Common myeloid progenitor, CD34-positive (primary cell): ENCODE measurements at regions not wholly inside any gene's neighbourhood (a gene's known extent, or its start where the extent isn't known, plus 50 kb on each side); places are given as distances from the start of the nearest gene placed in this dataset.
"Not testable (repeated sequence)": the region's sequence is repeated elsewhere in the genome, so short reads cannot be mapped to it uniquely, and the experiment has no call there.

ENCODE experiments used
- CTCF ChIA-PET: fragments of 350-600 bp; sonication (Branson Sonifier 250); formaldehyde crosslinking; loops from one replicate; lab custom pipeline; 2021; ENCODE audit warnings: antibody characterized with exemption; lab: Charles Lee
- POLR2A ChIA-PET: fragments of 350-600 bp; sonication (Branson Sonifier 250); formaldehyde crosslinking; loops from one replicate; lab custom pipeline; 2021; ENCODE audit warnings: antibody characterized with exemption; lab: Charles Lee
- DNase-seq, 3 donors: peaks; one replicate each; pipeline versions ENCODE4 v3.0.0 to v3.0.0-alpha.2; 2013
- H3K27ac ChIP-seq, 2 experiments: 1 replicate in 1 of 2; 2 replicates in 1 of 2; pipeline ENCODE4 v1.7.0; 2013; ENCODE audit warnings: inconsistent platforms in 2 of 2, low read length in 2 of 2, mild to moderate bottlenecking in 2 of 2, low read depth in 1 of 2, moderate library complexity in 1 of 2; ENCODE audit not compliant: severe bottlenecking in 2 of 2, insufficient read depth in 1 of 2, poor library complexity in 1 of 2
- H3K27me3 ChIP-seq, 5 experiments: replicated peaks in 2 of 5; 1 replicate in 3 of 5; 2 replicates in 2 of 5; pipeline versions ENCODE4 v1.6.1 to v1.7.0; 2013; ENCODE audit warnings: low read length in 4 of 5, mild to moderate bottlenecking in 2 of 5, moderate library complexity in 2 of 5, inconsistent platforms in 1 of 5; ENCODE audit not compliant: insufficient read depth in 5 of 5, control insufficient read depth in 4 of 5
- H3K36me3 ChIP-seq, 4 experiments: 1 replicate in 2 of 4; 2 replicates in 2 of 4; pipeline versions ENCODE4 v1.6.1 to v1.7.0; 2013; ENCODE audit warnings: low read length in 3 of 4, control low read depth in 1 of 4, mild to moderate bottlenecking in 1 of 4; ENCODE audit not compliant: control insufficient read depth in 4 of 4, insufficient read depth in 4 of 4
- H3K4me1 ChIP-seq, 4 experiments: 1 replicate in 3 of 4; 2 replicates in 1 of 4; pipeline versions ENCODE4 v1.6.1 to v1.7.1; 2013; ENCODE audit warnings: low read length in 3 of 4, mild to moderate bottlenecking in 3 of 4, control low read depth in 1 of 4, inconsistent platforms in 1 of 4, moderate library complexity in 1 of 4; ENCODE audit not compliant: control insufficient read depth in 4 of 4, insufficient read depth in 4 of 4; ENCODE audit errors: control extremely low read depth in 1 of 4
- H3K4me3 ChIP-seq, 7 experiments: 1 replicate in 4 of 7; 2 replicates in 3 of 7; pipeline versions ENCODE4 v1.5.1 to v1.7.0; 2013; ENCODE audit warnings: mild to moderate bottlenecking in 7 of 7, low read length in 6 of 7, moderate library complexity in 6 of 7, inconsistent platforms in 2 of 7, low read depth in 2 of 7, control low read depth in 1 of 7; ENCODE audit not compliant: insufficient read depth in 4 of 7, control insufficient read depth in 1 of 7; ENCODE audit errors: extremely low read depth in 1 of 7
- H3K9me3 ChIP-seq, 5 experiments: 1 replicate in 4 of 5; 2 replicates in 1 of 5; pipeline versions ENCODE4 v1.6.1 to v1.7.1; 2013; ENCODE audit warnings: low read length in 4 of 5, mild to moderate bottlenecking in 2 of 5, inconsistent platforms in 1 of 5, low read depth in 1 of 5, moderate library complexity in 1 of 5; ENCODE audit not compliant: control insufficient read depth in 4 of 5, insufficient read depth in 2 of 5; ENCODE audit errors: control extremely low read depth in 1 of 5
- WGBS: methylation state at CpG from one replicate; pipeline ENCODE4 v1.1.5; 2013; ENCODE audit not compliant: insufficient coverage; 5-methylcytosine and 5-hydroxymethylcytosine counted together

- H3K27me3 ChIP-seq: no peaks in the 10 kb centered on the region
- no peak overlapping the region for H3K4me3 ChIP-seq
- no peaks in the 10 kb centered on the region for H3K4me1 ChIP-seq
- 100% methylated on average over 2 of the region's 2 CpGs for WGBS
- no peaks in the 10 kb centered on the region for H3K9me3 ChIP-seq
- CTCF ChIA-PET: no interaction called here
- POLR2A ChIA-PET: no interaction called here
- no peaks in the 10 kb centered on the region for H3K36me3 ChIP-seq
- no peak for DNase-seq
- no peak overlapping the region for H3K27ac ChIP-seq
Measured at GRCh38 chr18:65175681-65176080, 575.1 kb upstream of the CDH7 start.

DNA sequence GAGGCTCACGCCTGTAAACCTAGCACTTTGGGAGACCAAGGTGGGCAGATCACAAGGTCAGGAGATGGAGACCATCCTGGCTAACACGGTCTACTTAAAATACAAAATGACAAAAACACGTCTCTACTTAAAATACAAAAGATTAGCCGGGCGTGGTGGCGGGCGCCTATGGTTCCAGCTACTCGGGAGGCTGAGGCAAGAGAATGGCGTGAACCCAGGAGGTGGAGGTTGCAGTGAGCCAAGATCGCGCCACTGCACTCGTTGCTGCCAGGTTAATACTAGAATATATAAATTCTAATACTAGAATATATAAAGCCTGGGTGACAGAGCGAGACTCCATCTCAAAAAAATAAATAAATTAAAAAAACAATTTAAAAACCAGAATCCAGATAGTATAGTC, 588.7 kb upstream of the CDH7 start:
- WGBS: 100% methylated on average over 7 of the region's 13 CpGs
- DNase-seq, H3K4me3 ChIP-seq, POLR2A ChIA-PET, H3K36me3 ChIP-seq, H3K9me3 ChIP-seq, H3K27me3 ChIP-seq, H3K4me1 ChIP-seq, H3K27ac ChIP-seq: not testable (repeated sequence)
- CTCF ChIA-PET: interaction anchor here (0.5 kb wide), 1 partner anchor 58 kb away, joined by 3 read pairs; no protein-coding TSS in a partner anchor

DNA sequence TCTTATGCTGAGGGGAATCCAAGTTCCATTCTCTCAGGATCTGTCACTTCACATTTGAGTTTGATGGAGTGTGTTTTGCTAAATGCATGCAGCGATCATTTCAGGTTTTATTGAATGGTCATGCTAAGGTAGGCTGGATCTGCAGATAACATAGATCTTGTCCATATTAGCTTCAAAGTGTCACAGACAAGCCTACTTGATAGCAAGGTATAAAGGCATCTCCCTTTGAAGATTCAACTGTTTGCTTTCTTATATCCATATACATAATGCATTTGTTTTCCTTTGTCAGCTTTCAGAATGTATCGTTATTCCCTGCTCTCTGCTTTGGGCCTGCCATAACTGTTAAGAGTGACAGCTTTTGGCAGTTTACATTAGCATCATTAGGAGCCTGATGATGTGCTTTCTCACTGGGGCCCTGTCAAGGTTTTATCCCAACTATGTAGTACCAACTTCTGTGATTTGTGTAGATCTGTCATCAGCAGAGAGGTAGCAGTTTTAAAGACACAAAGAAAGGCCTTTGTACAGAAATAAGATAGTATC, 604.3 kb upstream of the CDH7 start:
- WGBS: 100% methylated on average over 2 of the region's 2 CpGs
- ChIA-PET CTCF (no interaction called here), POLR2A (no interaction called here)
- no peak overlapping the region for H3K4me3 ChIP-seq
- no peak for DNase-seq
- H3K9me3 ChIP-seq: no peaks in the 10 kb centered on the region
- H3K27ac ChIP-seq: no peak overlapping the region
- H3K4me1 ChIP-seq: no peaks in the 10 kb centered on the region
- no peaks in the 10 kb centered on the region for H3K36me3 ChIP-seq
- H3K27me3 ChIP-seq: no peaks in the 10 kb centered on the region

- no peaks in the 10 kb centered on the region for H3K4me1 ChIP-seq
- ChIA-PET CTCF (no interaction called here), POLR2A (no interaction called here)
- DNase-seq: no peak
- no peak overlapping the region for H3K27ac ChIP-seq
- no peaks in the 10 kb centered on the region for H3K9me3 ChIP-seq
- no peaks in the 10 kb centered on the region for H3K36me3 ChIP-seq
- no peaks in the 10 kb centered on the region for H3K27me3 ChIP-seq
- H3K4me3 ChIP-seq: no peak overlapping the region
Measured at GRCh38 chr18:65145312-65145711, 605.5 kb upstream of the CDH7 start.

GRCh38 chr18:65133610-65134009, 617.2 kb upstream of the CDH7 start:
- CTCF ChIA-PET: no interaction called here
- Histone ChIP-seq H3K27ac (no peak overlapping the region), H3K9me3 (no peaks in the 10 kb centered on the region), H3K4me1 (no peaks in the 10 kb centered on the region), H3K4me3 (no peak overlapping the region), H3K36me3 (no peaks in the 10 kb centered on the region), H3K27me3 (no peaks in the 10 kb centered on the region)
- WGBS: no CpG with 5 or more reads among the region's 1 CpG
- POLR2A ChIA-PET: no interaction called here
- no peak for DNase-seq

DNA sequence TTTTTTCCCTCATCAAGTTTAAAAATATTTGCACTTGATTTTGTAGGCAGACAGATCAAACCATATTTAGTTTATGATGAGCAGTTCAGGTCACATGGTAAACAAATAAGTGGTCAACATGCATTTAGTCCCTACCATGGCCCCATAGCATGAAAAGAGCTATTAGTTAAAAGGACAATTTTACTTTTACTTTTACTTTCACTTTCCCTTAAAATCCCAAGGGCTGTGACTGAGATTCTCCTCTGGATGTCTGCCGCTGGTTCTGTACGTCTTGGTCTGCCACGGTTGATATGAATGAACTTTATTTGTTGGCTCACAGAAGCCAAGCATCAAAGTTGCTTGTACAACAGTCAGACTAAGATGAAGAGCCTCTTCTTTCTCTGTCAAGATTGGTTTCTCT, 626.2 kb upstream of the CDH7 start:
- ChIA-PET CTCF (no interaction called here), POLR2A (interaction anchor here (0.6 kb wide), 1 partner anchor 237 kb away, joined by 10 read pairs; no protein-coding TSS in a partner anchor)
- Histone ChIP-seq H3K36me3 (no peaks in the 10 kb centered on the region), H3K4me1 (peaks cover 0 to 3% (median 0%) of the 10 kb centered on the region in 4 experiments), H3K27ac (no peak overlapping the region), H3K27me3 (no peaks in the 10 kb centered on the region), H3K9me3 (peaks cover 0 to 16% (median 9%) of the 10 kb centered on the region in 5 experiments), H3K4me3 (peak overlapping the region in 3 of 7 experiments; percentile 46 to 65 (median 60))
- peak; percentile 9 to 45 (median 25) for DNase-seq
- WGBS: 46% methylated on average over 3 of the region's 3 CpGs

DNA sequence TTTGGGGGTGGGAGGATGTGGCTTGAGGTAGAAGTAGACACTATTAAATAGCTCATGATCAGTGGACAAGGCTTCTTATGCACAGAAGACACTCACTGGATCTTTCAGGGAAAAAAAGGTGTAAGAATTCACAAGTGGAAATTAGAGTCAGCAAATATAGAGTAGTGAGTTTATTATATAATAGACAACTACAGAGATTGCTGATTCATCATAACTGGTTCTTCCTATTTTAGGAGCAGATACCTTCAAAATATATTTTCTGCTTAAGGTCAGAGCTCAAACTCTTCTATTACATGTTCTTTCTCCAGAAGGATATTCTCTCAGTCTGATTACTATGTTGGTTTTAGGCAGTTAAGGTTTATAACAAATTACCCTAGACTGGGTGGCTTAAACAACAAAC, 646.9 kb upstream of the CDH7 start:
- Histone ChIP-seq H3K9me3 (no peaks in the 10 kb centered on the region), H3K27me3 (no peaks in the 10 kb centered on the region), H3K4me3 (no peak overlapping the region), H3K4me1 (no peaks in the 10 kb centered on the region), H3K36me3 (no peaks in the 10 kb centered on the region), H3K27ac (no peak overlapping the region)
- POLR2A ChIA-PET: interaction anchor here (0.7 kb wide), 1 partner anchor 12 kb away, joined by 4 read pairs; no protein-coding TSS in a partner anchor
- no peak for DNase-seq
- CTCF ChIA-PET: interaction anchor here (0.7 kb wide), 1 partner anchor 58 kb away, joined by 3 read pairs; no protein-coding TSS in a partner anchor
